NCI-H2107 (cell line): ENCODE measurements at regions not wholly inside any gene's neighbourhood (a gene's known extent, or its start where the extent isn't known, plus 50 kb on each side); places are given as distances from the start of the nearest gene placed in this dataset.

Source experiments
- DNase-seq: peaks from one replicate; lab custom pipeline; 2025; lab: John Stamatoyannopoulos, UW

GRCh38 chr10:118246332-118247295 is 95.5 kb downstream of the FAM204A start:
- DNase-seq = no peak

GRCh38 chr10:118243907-118244306 is 98.2 kb downstream of the FAM204A start:
- no peak for DNase-seq

- DNase-seq = peak; percentile 10
Measured at GRCh38 chr10:118241229-118242137, 100.6 kb downstream of the FAM204A start.

GRCh38 chr10:118239236-118239630 is 102.9 kb downstream of the FAM204A start:
- no peak for DNase-seq

DNA sequence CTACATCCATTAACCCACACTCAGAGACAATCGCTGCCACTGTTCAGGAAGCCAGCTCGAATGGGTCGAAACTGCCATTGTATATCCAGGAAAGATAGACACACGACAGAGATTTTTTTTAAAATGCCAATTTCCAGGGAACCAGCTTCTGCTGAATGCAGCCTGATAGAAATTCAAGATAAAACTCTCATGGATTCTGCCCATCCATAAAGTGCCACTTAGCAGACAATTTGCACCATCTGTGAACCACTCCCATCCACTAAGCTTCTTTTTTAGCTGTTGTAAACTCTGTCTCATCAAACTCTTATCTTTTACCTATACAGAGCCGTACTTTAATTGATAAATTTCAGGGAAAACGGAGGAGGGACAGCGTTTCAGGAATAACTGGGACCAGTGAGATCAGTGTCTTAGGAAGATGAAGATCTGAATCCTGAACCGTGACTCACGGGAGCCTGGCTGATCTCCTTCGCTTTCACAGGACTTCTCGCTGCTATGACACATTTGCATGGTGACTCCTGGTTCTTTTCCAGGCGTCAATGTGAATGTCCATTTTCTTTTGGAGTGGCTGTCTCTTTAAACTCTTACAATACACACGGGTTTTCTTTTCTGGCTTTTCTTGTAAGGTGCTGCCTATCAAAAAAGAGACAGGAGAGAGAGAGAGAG is 103.4 kb downstream of the FAM204A start:
- DNase-seq = no peak

DNA sequence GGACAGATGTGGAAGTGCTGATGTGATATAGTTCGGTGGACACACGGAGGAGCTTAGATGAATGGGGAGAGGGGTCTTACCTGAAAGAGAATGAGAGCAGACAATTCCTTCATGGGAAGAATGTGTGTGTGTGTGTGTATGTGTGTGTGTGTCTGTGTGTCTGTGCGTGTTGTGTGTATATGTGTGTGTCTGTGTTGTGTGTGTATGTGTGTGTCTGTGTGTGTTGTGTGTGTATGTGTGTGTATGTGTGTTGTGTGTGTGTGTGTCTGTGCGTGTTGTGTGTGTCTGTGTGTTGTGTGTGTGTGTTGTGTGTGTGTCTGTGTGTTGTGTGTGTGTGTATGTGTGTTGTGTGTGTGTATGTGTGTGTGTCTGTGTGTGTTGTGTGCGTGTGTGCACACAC is 104.2 kb downstream of the FAM204A start:
- no peak for DNase-seq

DNA sequence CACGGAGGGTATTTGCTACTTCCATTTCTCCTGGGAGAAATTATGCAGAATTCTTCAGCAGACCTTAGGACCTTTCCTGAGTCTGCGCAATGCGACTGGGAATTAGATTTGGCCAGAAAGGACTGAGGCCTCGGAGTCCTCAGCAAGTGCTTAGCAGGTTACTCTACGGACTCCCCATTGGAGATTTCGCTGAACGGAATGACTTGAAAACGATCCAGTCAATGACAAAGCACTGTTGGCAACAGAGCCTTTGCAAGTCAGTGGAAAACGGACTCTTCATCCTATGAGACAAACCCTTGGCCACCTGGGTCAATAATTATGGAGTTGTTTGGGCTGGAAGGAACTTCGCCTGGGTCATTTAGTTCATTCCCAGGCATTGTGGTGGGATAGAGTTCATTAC is 107.4 kb downstream of the FAM204A start:
- no peak for DNase-seq

- no peak for DNase-seq
Measured at GRCh38 chr10:118220346-118220850, 121.7 kb downstream of the FAM204A start.

- no peak for DNase-seq
Measured at GRCh38 chr10:118218562-118218961, 123.6 kb downstream of the FAM204A start.

GRCh38 chr10:118216571-118217170 is 125.5 kb downstream of the FAM204A start:
- no peak for DNase-seq

GRCh38 chr10:118216020-118216419 is 126.1 kb downstream of the FAM204A start:
- no peak for DNase-seq

DNA sequence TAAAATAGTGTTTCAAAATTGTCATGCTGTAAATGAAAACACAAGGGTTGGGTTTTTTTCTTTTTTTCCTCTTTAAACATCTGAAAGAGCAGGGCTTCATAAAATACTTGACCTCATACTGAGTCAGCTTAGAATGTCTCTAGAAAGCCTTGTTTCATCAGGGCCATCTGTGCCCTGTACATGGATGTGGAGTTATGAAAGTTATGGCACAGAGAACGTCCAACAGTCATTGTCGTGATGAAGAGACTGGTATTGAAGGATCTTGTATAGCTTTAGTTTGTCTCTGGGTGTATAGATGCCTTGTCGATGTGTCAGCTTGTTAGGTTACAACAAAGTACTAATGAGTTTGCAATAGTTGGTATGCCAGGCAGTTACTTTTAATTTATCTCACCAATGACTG is 127.3 kb downstream of the FAM204A start:
- no peak for DNase-seq

GRCh38 chr10:118213436-118213835 is 128.7 kb downstream of the FAM204A start:
- no peak for DNase-seq

GRCh38 chr10:118210276-118210675 is 131.8 kb downstream of the FAM204A start:
- no peak for DNase-seq

DNA sequence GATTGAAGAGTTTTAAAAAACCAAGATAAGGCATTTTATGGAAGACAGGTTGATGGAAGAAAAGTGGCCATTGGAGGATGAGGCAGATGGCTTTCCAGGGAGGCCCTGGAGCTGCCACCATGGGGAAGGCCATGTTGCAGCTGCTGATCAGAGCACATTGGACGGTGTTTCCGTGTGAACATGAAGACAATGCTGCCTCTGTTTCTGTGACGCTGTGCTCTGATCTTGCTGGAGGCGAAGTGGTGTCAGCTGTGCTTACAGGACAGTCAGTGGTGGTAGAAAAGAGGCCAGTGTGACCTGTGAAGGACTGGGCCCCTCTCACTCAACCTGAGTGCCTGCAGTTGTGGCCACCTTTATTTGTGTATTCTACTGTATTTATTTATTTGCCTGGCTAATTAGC is 132.9 kb downstream of the FAM204A start:
- no peak for DNase-seq

DNA sequence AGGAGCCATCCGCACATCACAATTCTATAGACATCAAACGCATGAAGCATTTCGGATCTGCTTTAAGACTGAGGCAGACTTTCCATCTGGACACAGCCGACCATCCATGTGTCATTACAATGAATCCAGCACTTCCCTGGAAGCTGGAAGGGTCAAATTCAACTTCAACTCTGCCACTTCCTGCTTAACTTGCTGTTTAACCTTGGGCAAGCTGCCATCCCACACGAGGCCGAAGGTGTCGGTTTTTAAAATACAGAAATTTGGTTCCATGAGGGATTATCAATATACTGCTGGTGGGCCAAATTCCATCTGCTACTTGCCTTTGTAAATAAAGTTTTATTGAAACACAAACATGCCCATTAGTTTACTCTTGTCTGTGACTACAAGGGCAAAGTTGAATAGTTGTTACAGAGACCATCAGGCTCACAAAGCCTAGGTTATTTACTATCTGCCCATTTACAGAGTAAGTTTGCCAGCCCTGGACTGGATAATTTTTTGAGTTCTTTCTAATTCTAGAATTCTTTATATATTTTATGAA is 134.6 kb downstream of the FAM204A start:
- DNase-seq = no peak

- DNase-seq = no peak
Measured at GRCh38 chr10:118204292-118204943, 137.7 kb downstream of the FAM204A start.

DNA sequence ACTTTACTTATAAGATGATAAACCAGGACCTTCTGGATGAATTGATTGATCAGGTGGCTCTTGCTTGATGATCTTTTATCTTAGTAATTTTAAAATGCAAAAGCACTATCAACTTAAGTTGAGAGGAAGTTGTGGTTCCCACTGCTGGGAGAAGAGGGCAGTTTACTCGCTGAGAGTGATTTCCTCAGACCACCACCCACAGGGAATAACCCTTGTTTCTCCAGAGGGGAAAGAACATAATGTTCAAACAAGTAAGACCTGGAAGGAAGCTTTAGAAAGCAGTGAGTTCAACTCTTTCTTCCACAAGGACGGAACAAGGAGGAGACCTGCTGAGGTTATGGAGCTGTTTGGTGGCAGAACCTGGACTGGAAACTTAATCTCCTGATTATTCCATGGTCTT is 138.7 kb downstream of the FAM204A start:
- DNase-seq = no peak

- DNase-seq = no peak
Measured at GRCh38 chr10:118195729-118196128, 146.4 kb downstream of the FAM204A start.

DNA sequence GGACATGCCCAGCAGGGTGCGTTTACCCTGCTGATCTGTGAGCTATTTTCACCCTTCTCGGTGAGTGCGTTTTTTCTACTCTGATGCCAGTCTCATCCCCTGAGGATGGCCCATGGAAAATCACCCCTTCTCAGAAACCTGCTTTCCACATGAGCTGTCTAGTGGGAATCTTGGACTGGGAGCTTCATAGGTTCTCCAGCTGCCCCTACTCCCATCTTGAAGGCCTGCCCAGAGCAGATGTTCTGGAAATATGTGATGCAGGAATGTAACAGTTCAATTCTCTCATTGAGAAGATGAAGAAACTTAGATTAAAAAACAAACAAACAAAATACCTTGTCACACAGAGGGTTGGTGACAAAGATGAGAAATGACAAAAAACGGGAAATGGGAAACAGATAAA is 146.9 kb upstream of the RAB11FIP2 start:
- DNase-seq = no peak

- no peak for DNase-seq
Measured at GRCh38 chr10:118181021-118181420, 134.3 kb upstream of the RAB11FIP2 start.
